GM18498 (cell line): ENCODE measurements at regions not wholly inside any gene's neighbourhood (a gene's known extent, or its start where the extent isn't known, plus 50 kb on each side); places are given as distances from the start of the nearest gene placed in this dataset.

Experiments
- ATAC-seq: cut with Tn5 transposase; IDR thresholded peaks from one replicate; pipeline ENCODE4 v1.9.1; 2021; ENCODE audit warnings: mild to moderate bottlenecking, moderate library complexity; ENCODE audit not compliant: unreplicated experiment

GRCh38 chr5:93886917-93887361, 145.5 kb upstream of the POU5F2 start:
- ATAC-seq = peak; percentile 70

- ATAC-seq = no peak
Measured at GRCh38 chr5:93886098-93886806, 144.9 kb upstream of the POU5F2 start.

GRCh38 chr5:93884254-93884653, 142.9 kb upstream of the POU5F2 start:
- no peak for ATAC-seq

GRCh38 chr5:93883459-93883858, 142.1 kb upstream of the POU5F2 start:
- ATAC-seq = no peak

- ATAC-seq = no peak
Measured at GRCh38 chr5:93875693-93876092, 134.3 kb upstream of the POU5F2 start.

GRCh38 chr5:93874491-93874890, 133.1 kb upstream of the POU5F2 start:
- peak; percentile 67 for ATAC-seq

GRCh38 chr5:93874080-93874479, 132.7 kb upstream of the POU5F2 start:
- peak; percentile 71 for ATAC-seq

GRCh38 chr5:93873211-93873736, 131.9 kb upstream of the POU5F2 start:
- no peak for ATAC-seq

- no peak for ATAC-seq
Measured at GRCh38 chr5:93870649-93871048, 129.2 kb upstream of the POU5F2 start.

GRCh38 chr5:93868851-93869250, 127.5 kb upstream of the POU5F2 start:
- no peak for ATAC-seq

- no peak for ATAC-seq
Measured at GRCh38 chr5:93850311-93850710, 108.9 kb upstream of the POU5F2 start.

GRCh38 chr5:93845376-93845775, 104.0 kb upstream of the POU5F2 start:
- ATAC-seq = no peak

GRCh38 chr5:93831449-93831848, 90.0 kb upstream of the POU5F2 start:
- ATAC-seq = no peak

- ATAC-seq = no peak
Measured at GRCh38 chr5:93830893-93831292, 89.5 kb upstream of the POU5F2 start.

GRCh38 chr5:93829346-93829745, 87.9 kb upstream of the POU5F2 start:
- no peak for ATAC-seq

- ATAC-seq = no peak
Measured at GRCh38 chr5:93821891-93822415, 80.6 kb upstream of the POU5F2 start.

GRCh38 chr5:93819668-93820067, 78.3 kb upstream of the POU5F2 start:
- ATAC-seq = no peak

GRCh38 chr5:93810780-93811179, 69.4 kb upstream of the POU5F2 start:
- no peak for ATAC-seq

GRCh38 chr5:93809430-93809829, 68.0 kb upstream of the POU5F2 start:
- ATAC-seq = no peak

GRCh38 chr5:93807846-93808245, 66.4 kb upstream of the POU5F2 start:
- ATAC-seq = no peak

- ATAC-seq = no peak
Measured at GRCh38 chr5:93805616-93806379, 64.4 kb upstream of the POU5F2 start.
